CD4-positive, CD25-positive, alpha-beta regulatory T cell (primary cell): ENCODE measurements at regions not wholly inside any gene's neighbourhood (a gene's known extent, or its start where the extent isn't known, plus 50 kb on each side); places are given as distances from the start of the nearest gene placed in this dataset.

ENCODE experiments used
- ATAC-seq, 2 donors: fragments of 150-1000 bp; cut with Tn5 transposase; one replicate each; pipeline ENCODE4 v1.10.0; 2021; ENCODE audit warnings: low read depth in 2 of 2, moderate number of reproducible peaks in 2 of 2, moderate library complexity in 1 of 2
- DNase-seq, 3 donors: peaks; one replicate each; pipeline versions ENCODE4 v3.0.0 to v3.0.0-alpha.2; 2012 to 2022; ENCODE audit warnings: mixed read lengths in 1 of 3
- H3K27ac ChIP-seq: one replicate; pipeline ENCODE4 v1.7.0; 2013; ENCODE audit warnings: mild to moderate bottlenecking, low read length; ENCODE audit not compliant: insufficient read depth, poor library complexity, severe bottlenecking
- H3K27me3 ChIP-seq: one replicate; pipeline ENCODE4 v1.7.0; 2013; ENCODE audit warnings: low read length; ENCODE audit not compliant: control insufficient read depth, insufficient read depth
- H3K36me3 ChIP-seq: one replicate; pipeline ENCODE4 v1.7.0; 2013; ENCODE audit warnings: mild to moderate bottlenecking, low read length, moderate library complexity; ENCODE audit not compliant: control insufficient read depth, insufficient read depth
- H3K4me1 ChIP-seq: 2 replicates; pipeline ENCODE4 v1.7.0; 2013; ENCODE audit warnings: mild to moderate bottlenecking, low read length; ENCODE audit not compliant: insufficient read depth, control insufficient read depth, poor library complexity, severe bottlenecking
- H3K4me3 ChIP-seq: one replicate; pipeline ENCODE4 v1.7.0; 2013; ENCODE audit warnings: low read depth, mild to moderate bottlenecking, low read length, moderate library complexity
- H3K9me3 ChIP-seq, 2 experiments: 1 replicate in 1 of 2; 2 replicates in 1 of 2; pipeline ENCODE4 v1.7.0; 2013; ENCODE audit warnings: low read length in 2 of 2, mild to moderate bottlenecking in 1 of 2, moderate library complexity in 1 of 2; ENCODE audit not compliant: control insufficient read depth in 2 of 2
- H3K27ac Mint-ChIP-seq, 3 donors: one replicate each; pipeline ENCODE4 v1.8.0; 2020 to 2022; ENCODE audit warnings: mild to moderate bottlenecking in 3 of 3, mixed read lengths in 3 of 3, moderate library complexity in 2 of 3
- H3K27me3 Mint-ChIP-seq: one replicate; pipeline ENCODE4 v1.8.0; 2022; ENCODE audit warnings: mild to moderate bottlenecking, mixed read lengths
- H3K36me3 Mint-ChIP-seq: one replicate; pipeline ENCODE4 v1.8.0; 2020; ENCODE audit warnings: mixed read lengths
- H3K4me1 Mint-ChIP-seq, 4 donors: one replicate each; pipeline ENCODE4 v1.8.0; 2020 to 2022; ENCODE audit warnings: mixed read lengths in 4 of 4, mild to moderate bottlenecking in 1 of 4
- H3K4me3 Mint-ChIP-seq, 4 donors: one replicate each; pipeline ENCODE4 v1.8.0; 2020 to 2022; ENCODE audit warnings: mild to moderate bottlenecking in 4 of 4, mixed read lengths in 4 of 4, moderate library complexity in 3 of 4
- H3K9me3 Mint-ChIP-seq, 7 donors: one replicate each; pipeline ENCODE4 v1.8.0; 2020 to 2022; ENCODE audit warnings: mixed read lengths in 7 of 7, mild to moderate bottlenecking in 3 of 7, moderate library complexity in 2 of 7

DNA sequence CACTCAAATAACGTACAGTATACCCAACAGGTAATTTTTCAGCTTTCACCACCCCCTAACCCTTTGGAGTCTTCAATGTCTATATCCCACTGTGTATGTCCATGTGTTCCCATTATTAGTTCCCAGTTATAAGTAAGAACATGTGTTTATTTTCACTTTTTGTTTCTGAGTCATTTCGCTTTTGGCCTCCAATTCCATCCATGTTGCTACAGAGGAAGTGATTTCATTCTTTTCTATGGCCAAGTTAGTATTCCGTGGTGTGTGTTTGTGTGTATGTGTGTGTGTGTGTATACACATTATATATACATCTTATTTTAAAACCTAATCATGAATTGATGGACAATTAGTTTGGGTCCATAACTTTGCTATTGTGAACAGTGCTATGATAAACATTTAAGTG, 464.4 kb downstream of the CMPK2 start:
- Histone ChIP-seq H3K27ac (no peak overlapping the region), H3K4me3 (no peak overlapping the region), H3K9me3 (no peaks in the 10 kb centered on the region), H3K27me3 (no peaks in the 10 kb centered on the region), H3K4me1 (no peaks in the 10 kb centered on the region), H3K36me3 (no peaks in the 10 kb centered on the region)
- no peak overlapping the region for H3K27ac Mint-ChIP-seq
- ATAC-seq: no peak
- no peaks in the 10 kb centered on the region for H3K4me1 Mint-ChIP-seq
- H3K27me3 Mint-ChIP-seq: no peaks in the 10 kb centered on the region
- no peak overlapping the region for H3K4me3 Mint-ChIP-seq
- DNase-seq: no peak
- H3K36me3 Mint-ChIP-seq: no peaks in the 10 kb centered on the region
- peaks cover 0 to 12% (median 7%) of the 10 kb centered on the region in 7 donors for H3K9me3 Mint-ChIP-seq

DNA sequence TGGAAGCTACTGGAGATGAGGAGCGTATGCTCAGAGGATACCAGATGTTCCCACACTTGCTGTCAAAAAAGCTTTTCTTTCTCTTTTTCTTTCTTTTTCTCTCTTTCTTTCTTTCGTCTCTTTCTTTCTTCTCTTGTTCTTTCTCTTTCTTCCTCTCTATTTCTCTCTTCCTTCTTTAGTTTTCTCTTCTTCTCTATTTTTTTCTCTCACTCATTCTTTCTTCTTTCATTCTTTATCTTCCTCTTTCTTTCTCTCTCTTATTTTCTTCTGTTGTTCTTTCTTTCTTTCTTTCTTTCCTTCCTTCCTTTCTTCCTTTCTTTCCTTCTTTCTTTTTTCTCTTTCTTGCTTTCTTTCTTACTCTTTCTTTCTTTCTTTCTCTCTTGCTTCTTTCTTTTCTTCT, 457.6 kb downstream of the CMPK2 start:
- H3K27me3 Mint-ChIP-seq: no peaks in the 10 kb centered on the region
- no peak for ATAC-seq

DNA sequence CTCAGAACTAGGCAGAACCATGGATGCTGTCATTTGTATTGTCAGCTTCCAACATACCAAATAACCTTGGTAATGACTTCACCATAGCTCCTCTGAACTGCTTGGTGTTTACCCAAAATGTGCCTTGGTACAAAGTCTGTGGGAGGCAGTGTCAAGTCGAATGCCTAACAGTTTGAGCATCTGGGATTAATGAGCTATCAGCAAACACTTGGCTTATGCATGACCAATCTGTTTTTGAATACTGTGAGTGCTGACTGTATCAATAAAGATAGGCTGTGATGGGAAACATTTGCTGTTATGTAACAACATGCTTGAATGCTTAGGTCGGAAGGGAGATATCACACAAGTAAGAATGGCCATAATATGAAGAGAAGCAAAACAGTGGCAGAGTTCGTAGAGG, 455.4 kb downstream of the CMPK2 start:
- Mint-ChIP-seq H3K4me1 (no peaks in the 10 kb centered on the region), H3K9me3 (peaks cover 0 to 11% (median 6%) of the 10 kb centered on the region in 7 donors), H3K36me3 (no peaks in the 10 kb centered on the region), H3K4me3 (no peak overlapping the region), H3K27me3 (no peaks in the 10 kb centered on the region), H3K27ac (no peak overlapping the region)
- H3K36me3 ChIP-seq: no peaks in the 10 kb centered on the region
- H3K27ac ChIP-seq: no peak overlapping the region
- H3K9me3 ChIP-seq: no peaks in the 10 kb centered on the region
- no peak for ATAC-seq
- DNase-seq: no peak
- H3K4me1 ChIP-seq: no peaks in the 10 kb centered on the region
- no peaks in the 10 kb centered on the region for H3K27me3 ChIP-seq
- no peak overlapping the region for H3K4me3 ChIP-seq

More for the DNA sequence above, 457.6 kb downstream of the CMPK2 start:
- H3K36me3 Mint-ChIP-seq: no peaks in the 10 kb centered on the region
- Histone ChIP-seq H3K27ac (no peak overlapping the region), H3K4me1 (no peaks in the 10 kb centered on the region), H3K4me3 (no peak overlapping the region), H3K36me3 (no peaks in the 10 kb centered on the region), H3K9me3 (no peaks in the 10 kb centered on the region), H3K27me3 (no peaks in the 10 kb centered on the region)
- H3K4me3 Mint-ChIP-seq: no peak overlapping the region
- no peaks in the 10 kb centered on the region for H3K4me1 Mint-ChIP-seq
- DNase-seq: no peak
- H3K27ac Mint-ChIP-seq: no peak overlapping the region
- peaks cover 2 to 12% (median 7%) of the 10 kb centered on the region in 7 donors for H3K9me3 Mint-ChIP-seq

DNA sequence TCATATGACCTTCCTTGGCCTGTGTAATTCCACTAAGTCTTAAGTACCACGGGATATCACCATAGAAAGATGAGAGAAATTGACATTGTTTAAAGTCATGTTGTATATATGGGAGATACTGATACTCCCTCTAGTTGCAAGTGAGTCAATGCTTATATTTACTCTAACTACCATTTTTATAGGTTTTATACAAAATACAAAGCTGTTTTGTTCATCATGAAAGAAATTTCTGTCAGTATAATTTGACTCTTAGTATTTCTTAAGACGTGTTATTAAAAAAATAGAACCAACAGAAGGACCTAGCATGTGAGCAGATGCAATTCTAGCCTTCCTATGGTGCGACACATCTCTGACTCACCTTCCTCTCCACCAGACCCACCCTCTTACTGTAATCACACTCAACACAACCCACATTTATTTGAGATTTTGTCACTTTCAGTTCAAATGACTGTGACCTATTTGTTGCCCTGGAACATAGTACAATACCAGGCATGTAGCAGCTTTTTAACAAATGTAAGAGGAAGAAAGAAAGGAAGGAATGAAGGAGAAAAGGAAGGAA, 453.1 kb downstream of the CMPK2 start:
- H3K4me1 ChIP-seq: no peaks in the 10 kb centered on the region
- Mint-ChIP-seq H3K4me3 (no peak overlapping the region), H3K36me3 (no peaks in the 10 kb centered on the region), H3K27me3 (no peaks in the 10 kb centered on the region), H3K27ac (no peak overlapping the region), H3K4me1 (no peaks in the 10 kb centered on the region), H3K9me3 (peaks cover 0 to 14% (median 6%) of the 10 kb centered on the region in 7 donors)
- no peaks in the 10 kb centered on the region for H3K9me3 ChIP-seq
- DNase-seq: no peak
- no peaks in the 10 kb centered on the region for H3K27me3 ChIP-seq
- H3K27ac ChIP-seq: no peak overlapping the region
- no peak for ATAC-seq
- no peaks in the 10 kb centered on the region for H3K36me3 ChIP-seq
- H3K4me3 ChIP-seq: no peak overlapping the region

DNA sequence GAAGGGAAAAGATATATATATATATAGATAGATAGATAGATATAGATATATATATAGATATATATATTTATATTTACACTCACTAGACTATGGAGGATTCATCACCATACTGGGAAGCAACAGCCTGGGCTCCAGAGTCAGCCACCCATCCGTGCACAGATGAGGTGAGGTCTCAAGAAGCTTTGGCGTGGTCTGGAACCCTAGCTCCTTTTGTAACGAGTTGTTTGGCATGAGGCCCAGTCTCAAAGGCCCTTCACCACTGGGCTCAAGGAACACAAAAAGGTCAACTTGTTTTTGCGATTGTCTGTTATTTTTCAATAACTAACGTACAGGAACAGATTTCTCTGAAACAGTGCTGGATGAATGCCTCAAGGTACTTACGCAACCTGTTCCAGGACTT, 448.7 kb downstream of the CMPK2 start:
- H3K36me3 ChIP-seq: no peaks in the 10 kb centered on the region
- no peak overlapping the region for H3K4me3 Mint-ChIP-seq
- no peaks in the 10 kb centered on the region for H3K4me1 ChIP-seq
- peaks cover 0 to 12% (median 7%) of the 10 kb centered on the region in 7 donors for H3K9me3 Mint-ChIP-seq
- H3K27me3 ChIP-seq: no peaks in the 10 kb centered on the region
- no peak for DNase-seq
- H3K27ac Mint-ChIP-seq: no peak overlapping the region
- H3K27me3 Mint-ChIP-seq: no peaks in the 10 kb centered on the region
- ATAC-seq: no peak
- H3K4me3 ChIP-seq: no peak overlapping the region
- H3K36me3 Mint-ChIP-seq: no peaks in the 10 kb centered on the region
- no peaks in the 10 kb centered on the region for H3K9me3 ChIP-seq
- no peaks in the 10 kb centered on the region for H3K4me1 Mint-ChIP-seq
- H3K27ac ChIP-seq: no peak overlapping the region

DNA sequence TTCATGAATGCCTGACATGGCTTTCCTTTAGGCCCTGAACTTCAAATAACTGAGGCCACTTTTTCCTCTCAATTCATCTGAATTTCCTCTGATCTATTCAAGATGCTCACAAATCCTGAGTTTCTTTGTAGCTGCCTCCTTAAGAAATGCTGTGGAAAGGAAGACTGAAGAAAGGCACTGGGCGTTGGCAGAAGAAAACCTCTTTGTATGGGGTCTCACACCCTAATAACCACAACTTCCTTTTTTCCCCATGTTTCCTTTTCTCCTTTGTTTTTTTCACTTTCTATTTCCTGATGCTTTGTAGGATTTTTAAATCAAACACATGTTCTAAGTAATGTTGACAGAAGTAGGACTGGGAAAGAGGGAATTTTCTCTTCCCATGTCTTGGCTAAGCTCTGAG, 447.4 kb downstream of the CMPK2 start:
- Histone ChIP-seq H3K27me3 (no peaks in the 10 kb centered on the region), H3K27ac (no peak overlapping the region), H3K4me1 (no peaks in the 10 kb centered on the region), H3K4me3 (no peak overlapping the region), H3K36me3 (no peaks in the 10 kb centered on the region), H3K9me3 (no peaks in the 10 kb centered on the region)
- no peaks in the 10 kb centered on the region for H3K4me1 Mint-ChIP-seq
- H3K36me3 Mint-ChIP-seq: no peaks in the 10 kb centered on the region
- H3K27me3 Mint-ChIP-seq: no peaks in the 10 kb centered on the region
- ATAC-seq (no peak), DNase-seq (no peak)
- H3K9me3 Mint-ChIP-seq: peaks cover 0 to 10% (median 2%) of the 10 kb centered on the region in 7 donors
- no peak overlapping the region for H3K4me3 Mint-ChIP-seq
- no peak overlapping the region for H3K27ac Mint-ChIP-seq

- Mint-ChIP-seq H3K4me3 (no peak overlapping the region), H3K9me3 (peaks cover 0 to 10% (median 2%) of the 10 kb centered on the region in 7 donors), H3K27ac (peak overlapping the region in 1 of 3 donors; percentile 26), H3K27me3 (no peaks in the 10 kb centered on the region), H3K4me1 (no peaks in the 10 kb centered on the region), H3K36me3 (no peaks in the 10 kb centered on the region)
- Histone ChIP-seq H3K9me3 (no peaks in the 10 kb centered on the region), H3K36me3 (no peaks in the 10 kb centered on the region), H3K27ac (no peak overlapping the region), H3K4me1 (no peaks in the 10 kb centered on the region), H3K4me3 (no peak overlapping the region), H3K27me3 (no peaks in the 10 kb centered on the region)
- DNase-seq: no peak
- no peak for ATAC-seq
Observed at GRCh38 chr2:6421138-6421730, 444.5 kb downstream of the CMPK2 start.

DNA sequence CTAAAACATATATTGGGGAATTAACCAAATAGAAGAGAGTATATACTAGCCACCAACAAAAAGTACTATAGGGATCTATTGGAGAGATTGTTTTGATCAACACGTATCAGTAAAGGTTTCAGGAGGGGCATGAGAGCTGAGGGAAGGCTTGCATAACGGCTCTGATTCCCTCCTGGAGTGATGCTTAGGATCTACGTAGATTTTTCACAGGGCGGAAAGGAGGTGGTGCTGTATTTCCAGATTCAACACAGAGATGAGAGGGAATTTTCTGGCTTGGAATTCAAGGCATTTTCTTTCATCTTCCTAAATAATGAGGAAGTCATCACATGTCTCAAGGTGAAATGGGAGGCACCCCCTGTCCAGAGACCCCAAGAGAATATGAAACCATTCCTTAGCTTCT, 443.8 kb downstream of the CMPK2 start:
- ATAC-seq: no peak
- H3K9me3 ChIP-seq: no peaks in the 10 kb centered on the region
- H3K36me3 Mint-ChIP-seq: no peaks in the 10 kb centered on the region
- DNase-seq: no peak
- H3K36me3 ChIP-seq: no peaks in the 10 kb centered on the region
- H3K4me1 Mint-ChIP-seq: no peaks in the 10 kb centered on the region
- no peaks in the 10 kb centered on the region for H3K27me3 Mint-ChIP-seq
- H3K4me1 ChIP-seq: no peaks in the 10 kb centered on the region
- no peak overlapping the region for H3K27ac Mint-ChIP-seq
- H3K4me3 Mint-ChIP-seq: no peak overlapping the region
- no peaks in the 10 kb centered on the region for H3K27me3 ChIP-seq
- H3K4me3 ChIP-seq: no peak overlapping the region
- H3K9me3 Mint-ChIP-seq: peaks cover 0 to 10% (median 2%) of the 10 kb centered on the region in 7 donors
- no peak overlapping the region for H3K27ac ChIP-seq
